Hepatocyte (in vitro differentiated cells): ENCODE measurements at regions not wholly inside any gene's neighbourhood (a gene's known extent, or its start where the extent isn't known, plus 50 kb on each side); places are given as distances from the start of the nearest gene placed in this dataset.

Experiments
- EZH2phosphoT487 ChIP-seq: fragments of 200-600 bp; sonication (generic); IDR thresholded peaks from one replicate; pipeline ENCODE4 v1.6.1; 2018; ENCODE audit warnings: antibody characterized with exemption, mild to moderate bottlenecking, low read depth, moderate library complexity; ENCODE audit not compliant: unreplicated experiment, severe bottlenecking
- TF ChIP-seq, protein P1 (sequence below): fragments of 200-600 bp; sonication (generic); IDR thresholded peaks from 2 replicates; pipeline ENCODE4 v1.5.1; 2016; ENCODE audit warnings: antibody characterized with exemption, mild to moderate bottlenecking; ENCODE audit not compliant: poor library complexity

DNA sequence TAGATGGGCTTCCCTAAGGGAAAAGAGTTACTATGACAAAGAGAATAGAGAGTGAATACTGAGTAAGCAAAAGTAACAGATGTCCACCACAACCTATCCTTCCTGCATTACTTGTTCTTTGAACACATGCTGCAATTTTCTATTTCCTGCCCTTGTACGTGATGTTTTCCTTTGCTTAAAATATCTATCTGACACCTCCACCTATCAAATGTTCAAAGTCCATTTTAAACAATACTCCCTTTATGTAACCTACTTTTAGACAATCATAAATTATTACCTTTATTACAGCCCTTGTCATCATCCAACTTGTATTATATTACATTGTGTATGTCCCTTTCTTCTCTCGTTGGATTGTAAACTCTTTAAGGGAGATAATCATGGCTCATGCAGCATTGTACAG is 147.2 kb upstream of the DYRK2 start:
- TF ChIP-seq, protein P1, sequence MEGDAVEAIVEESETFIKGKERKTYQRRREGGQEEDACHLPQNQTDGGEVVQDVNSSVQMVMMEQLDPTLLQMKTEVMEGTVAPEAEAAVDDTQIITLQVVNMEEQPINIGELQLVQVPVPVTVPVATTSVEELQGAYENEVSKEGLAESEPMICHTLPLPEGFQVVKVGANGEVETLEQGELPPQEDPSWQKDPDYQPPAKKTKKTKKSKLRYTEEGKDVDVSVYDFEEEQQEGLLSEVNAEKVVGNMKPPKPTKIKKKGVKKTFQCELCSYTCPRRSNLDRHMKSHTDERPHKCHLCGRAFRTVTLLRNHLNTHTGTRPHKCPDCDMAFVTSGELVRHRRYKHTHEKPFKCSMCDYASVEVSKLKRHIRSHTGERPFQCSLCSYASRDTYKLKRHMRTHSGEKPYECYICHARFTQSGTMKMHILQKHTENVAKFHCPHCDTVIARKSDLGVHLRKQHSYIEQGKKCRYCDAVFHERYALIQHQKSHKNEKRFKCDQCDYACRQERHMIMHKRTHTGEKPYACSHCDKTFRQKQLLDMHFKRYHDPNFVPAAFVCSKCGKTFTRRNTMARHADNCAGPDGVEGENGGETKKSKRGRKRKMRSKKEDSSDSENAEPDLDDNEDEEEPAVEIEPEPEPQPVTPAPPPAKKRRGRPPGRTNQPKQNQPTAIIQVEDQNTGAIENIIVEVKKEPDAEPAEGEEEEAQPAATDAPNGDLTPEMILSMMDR, result no peak
- TF ChIP-seq EZH2phosphoT487, result no peak
